Epithelial cell of esophagus (primary cell): ENCODE measurements at regions not wholly inside any gene's neighbourhood (a gene's known extent, or its start where the extent isn't known, plus 50 kb on each side); places are given as distances from the start of the nearest gene placed in this dataset.
"Not testable (repeated sequence)": the region's sequence is repeated elsewhere in the genome, so short reads cannot be mapped to it uniquely, and the experiment has no call there.

Experiments used
- DNase-seq: peaks from one replicate; pipeline ENCODE4 v3.0.0; 2010; ENCODE audit warnings: low read depth
- H3K4me3 ChIP-seq: 2 replicates; pipeline ENCODE4 v1.5.1; 2011; ENCODE audit warnings: mild to moderate bottlenecking, low read length, control low read depth
- CTCF ChIP-seq: IDR thresholded peaks from 2 replicates; pipeline ENCODE4 v1.5.1; 2011; ENCODE audit warnings: low read depth, mild to moderate bottlenecking, low read length, control low read depth, inconsistent platforms; ENCODE audit not compliant: insufficient read depth; ENCODE audit errors: missing control alignments

GRCh38 chr3:69688400-69688799, 50.9 kb upstream of the MITF start:
- TF ChIP-seq CTCF, result no peak
- H3K4me3 ChIP-seq, result no peak overlapping the region
- DNase-seq, result no peak

- no peak for TF ChIP-seq CTCF
- no peak for DNase-seq
- H3K4me3 ChIP-seq, result no peak overlapping the region
Measured at GRCh38 chr3:69687641-69688040, 51.6 kb upstream of the MITF start.

GRCh38 chr3:69686056-69686455, 53.2 kb upstream of the MITF start:
- TF ChIP-seq CTCF, result no peak
- no peak overlapping the region for H3K4me3 ChIP-seq
- DNase-seq, result no peak

- no peak overlapping the region for H3K4me3 ChIP-seq
- TF ChIP-seq CTCF, result no peak
- DNase-seq, result peak; percentile 21
Measured at GRCh38 chr3:69684309-69684961, 54.8 kb upstream of the MITF start.

- no peak overlapping the region for H3K4me3 ChIP-seq
- no peak for TF ChIP-seq CTCF
- no peak for DNase-seq
Measured at GRCh38 chr3:69683082-69683806, 56.0 kb upstream of the MITF start.

- H3K4me3 ChIP-seq, DNase-seq: not testable (repeated sequence)
Measured at GRCh38 chr3:69677456-69677855, 61.8 kb upstream of the MITF start.

GRCh38 chr3:69675786-69676530, 63.3 kb upstream of the MITF start:
- DNase-seq, result no peak

More at GRCh38 chr3:69675786-69676530, 63.3 kb upstream of the MITF start:
- no peak overlapping the region for H3K4me3 ChIP-seq
- no peak for TF ChIP-seq CTCF
